HFFc6 (cell line): ENCODE measurements at regions not wholly inside any gene's neighbourhood (a gene's known extent, or its start where the extent isn't known, plus 50 kb on each side); places are given as distances from the start of the nearest gene placed in this dataset.

Experiments
- DNase-seq: peaks from one replicate; pipeline ENCODE4 v3.0.0-alpha.2; 2018
- H3K27ac Mint-ChIP-seq: 2 replicates; pipeline ENCODE4 v1.8.0; 2020; ENCODE audit warnings: mild to moderate bottlenecking, mixed read lengths
- H3K27me3 Mint-ChIP-seq: 2 replicates; pipeline ENCODE4 v1.8.0; 2021; ENCODE audit warnings: mild to moderate bottlenecking, moderate library complexity, mixed read lengths; ENCODE audit not compliant: insufficient read depth
- H3K36me3 Mint-ChIP-seq: 2 replicates; pipeline ENCODE4 v1.8.0; 2021; ENCODE audit warnings: low read depth, mixed read lengths
- H3K4me1 Mint-ChIP-seq: 2 replicates; pipeline ENCODE4 v1.8.0; 2020; ENCODE audit warnings: low read depth, mixed read lengths
- H3K4me3 Mint-ChIP-seq: 2 replicates; pipeline ENCODE4 v1.8.0; 2020; ENCODE audit warnings: mild to moderate bottlenecking, moderate library complexity, mixed read lengths
- H3K9me3 Mint-ChIP-seq: 2 replicates; pipeline ENCODE4 v1.8.0; 2020; ENCODE audit warnings: mild to moderate bottlenecking, mixed read lengths
- CTCF ChIP-seq: fragments of 200-600 bp; sonication (generic); IDR thresholded peaks from 2 replicates; pipeline ENCODE4 v1.5.0; 2021; ENCODE audit warnings: antibody characterized with exemption, mild to moderate bottlenecking

GRCh38 chr13:109348519-109349258 is 437.7 kb downstream of the IRS2 start:
- Mint-ChIP-seq H3K27ac (peak overlapping the region; percentile 58), H3K9me3 (no peaks in the 10 kb centered on the region), H3K27me3 (no peaks in the 10 kb centered on the region), H3K4me1 (peaks cover 59% of the 10 kb centered on the region), H3K36me3 (no peaks in the 10 kb centered on the region), H3K4me3 (peak overlapping the region; percentile 44)
- peak; percentile 59 for DNase-seq
- no peak for TF ChIP-seq CTCF

GRCh38 chr13:109346060-109346459 is 440.3 kb downstream of the IRS2 start:
- no peak for TF ChIP-seq CTCF
- no peak overlapping the region; the same call in 1 of the 2 replicates for H3K27ac Mint-ChIP-seq

GRCh38 chr13:109345433-109345941 is 440.9 kb downstream of the IRS2 start:
- Mint-ChIP-seq H3K27ac (no peak overlapping the region; the same call in none of the 2 replicates), H3K4me1 (peaks cover 59% of the 10 kb centered on the region), H3K27me3 (no peaks in the 10 kb centered on the region), H3K36me3 (no peaks in the 10 kb centered on the region), H3K4me3 (peak overlapping the region; percentile 18), H3K9me3 (no peaks in the 10 kb centered on the region)
- no peak for TF ChIP-seq CTCF
- peak; percentile 72 for DNase-seq

More at GRCh38 chr13:109346060-109346459, 440.3 kb downstream of the IRS2 start:
- H3K27me3 Mint-ChIP-seq, result no peaks in the 10 kb centered on the region
- no peaks in the 10 kb centered on the region for H3K9me3 Mint-ChIP-seq
- H3K4me1 Mint-ChIP-seq, result peaks cover 59% of the 10 kb centered on the region
- peak overlapping the region; percentile 18 for H3K4me3 Mint-ChIP-seq
- no peak for DNase-seq
- no peaks in the 10 kb centered on the region for H3K36me3 Mint-ChIP-seq

- peaks cover 56% of the 10 kb centered on the region for H3K4me1 Mint-ChIP-seq
- peak; percentile 48 for DNase-seq
- no peaks in the 10 kb centered on the region for H3K9me3 Mint-ChIP-seq
- peak overlapping the region; percentile 79 for H3K4me3 Mint-ChIP-seq
- peak overlapping the region; percentile 72 for H3K27ac Mint-ChIP-seq
- H3K27me3 Mint-ChIP-seq, result no peaks in the 10 kb centered on the region
- TF ChIP-seq CTCF, result no peak
- no peaks in the 10 kb centered on the region for H3K36me3 Mint-ChIP-seq
Measured at GRCh38 chr13:109344552-109345157, 441.7 kb downstream of the IRS2 start.

GRCh38 chr13:109336730-109337129 is 449.7 kb downstream of the IRS2 start:
- Mint-ChIP-seq H3K27ac (peak overlapping the region; percentile 53), H3K36me3 (no peaks in the 10 kb centered on the region), H3K9me3 (no peaks in the 10 kb centered on the region), H3K4me3 (peak overlapping the region; percentile 19; the same call in 1 of the 2 replicates), H3K4me1 (peaks cover 48% of the 10 kb centered on the region), H3K27me3 (peaks cover 1% of the 10 kb centered on the region; the same call in 1 of the 2 replicates)
- peak; percentile 76 for DNase-seq
- TF ChIP-seq CTCF, result no peak
